NT2/D1 (cell line): ENCODE measurements at regions not wholly inside any gene's neighbourhood (a gene's known extent, or its start where the extent isn't known, plus 50 kb on each side); places are given as distances from the start of the nearest gene placed in this dataset.

Experiments used
- DNase-seq: peaks from one replicate; pipeline ENCODE4 v3.0.0-alpha.2; 2011; ENCODE audit warnings: low read depth, low spot score
- H3K27me3 ChIP-seq: 2 replicates; pipeline ENCODE4 v1.6.0; 2011; ENCODE audit warnings: mild to moderate bottlenecking; ENCODE audit not compliant: insufficient read length, insufficient read depth
- H3K36me3 ChIP-seq: 2 replicates; pipeline ENCODE4 v1.6.1; 2011; ENCODE audit warnings: mild to moderate bottlenecking, low read length, mixed read lengths; ENCODE audit not compliant: insufficient read depth, insufficient read length
- H3K4me1 ChIP-seq: 2 replicates; pipeline ENCODE4 v1.5.1; 2011; ENCODE audit not compliant: insufficient read depth, insufficient read length
- H3K4me3 ChIP-seq: 2 replicates; pipeline ENCODE4 v1.5.1; 2011; ENCODE audit warnings: low read depth; ENCODE audit not compliant: insufficient read length
- H3K9ac ChIP-seq: 2 replicates; pipeline ENCODE4 v1.6.0; 2011; ENCODE audit warnings: low read depth; ENCODE audit not compliant: insufficient read length
- H3K9me3 ChIP-seq: 2 replicates; pipeline ENCODE4 v1.5.1; 2011; ENCODE audit warnings: mild to moderate bottlenecking, low read length; ENCODE audit not compliant: insufficient read depth
- SUZ12 ChIP-seq: IDR thresholded peaks from 2 replicates; pipeline ENCODE4 v1.6.1; 2011; ENCODE audit not compliant: insufficient read length, insufficient read depth; ENCODE audit errors: extremely low read depth
- YY1 ChIP-seq: IDR thresholded peaks from 2 replicates; pipeline ENCODE4 v1.6.1; 2011; ENCODE audit not compliant: insufficient read length, insufficient read depth
- ZNF274 ChIP-seq: IDR thresholded peaks from 2 replicates; pipeline ENCODE4 v1.6.1; 2011; ENCODE audit warnings: mild to moderate bottlenecking, low read depth, low read length

GRCh38 chr3:31278532-31278931 lies 254.2 kb upstream of the STT3B start:
- DNase-seq: no peak
- Histone ChIP-seq H3K9me3 (no peaks in the 10 kb centered on the region), H3K4me3 (no peak overlapping the region), H3K9ac (no peak overlapping the region), H3K36me3 (no peaks in the 10 kb centered on the region), H3K4me1 (no peaks in the 10 kb centered on the region), H3K27me3 (no peaks in the 10 kb centered on the region)
- TF ChIP-seq ZNF274 (no peak), SUZ12 (no peak), YY1 (no peak)

GRCh38 chr3:31284776-31285175 lies 247.9 kb upstream of the STT3B start:
- no peaks in the 10 kb centered on the region for H3K27me3 ChIP-seq
- H3K9me3 ChIP-seq: no peaks in the 10 kb centered on the region
- no peak for TF ChIP-seq SUZ12
- no peak for TF ChIP-seq YY1
- no peak for TF ChIP-seq ZNF274

DNA sequence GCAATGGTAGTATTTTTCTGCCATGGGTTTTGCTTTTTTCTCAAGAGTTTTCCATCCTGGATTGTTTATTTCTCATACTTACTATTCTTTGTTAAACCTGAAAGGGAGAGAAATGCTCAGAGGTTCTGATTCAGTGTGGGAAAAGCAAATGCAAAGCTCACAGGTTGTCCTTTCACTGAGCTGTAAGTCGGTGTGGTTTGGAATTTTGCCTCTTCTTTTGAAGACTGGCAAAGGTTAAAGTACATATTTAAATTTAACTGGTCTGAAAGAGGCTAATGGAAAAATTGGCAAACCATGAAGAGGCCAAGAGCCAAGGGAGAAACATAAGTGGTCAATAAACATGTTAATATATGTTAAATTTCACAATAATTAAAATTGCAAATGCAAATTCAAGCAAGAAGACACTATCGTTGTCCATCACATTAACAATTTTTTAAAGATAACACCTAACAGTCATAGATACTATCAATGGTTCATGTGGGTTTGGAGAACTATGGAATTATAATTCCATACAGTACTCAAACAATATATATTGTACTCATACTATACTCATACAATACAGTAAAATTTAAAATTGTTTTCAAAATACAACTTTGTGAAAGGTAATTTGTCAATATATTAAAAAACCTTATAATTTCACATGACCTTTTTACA lies 246.8 kb upstream of the STT3B start:
- no peaks in the 10 kb centered on the region for H3K36me3 ChIP-seq
- no peaks in the 10 kb centered on the region for H3K9me3 ChIP-seq
- no peak for DNase-seq
- H3K4me1 ChIP-seq: peaks cover 4% of the 10 kb centered on the region
- H3K9ac ChIP-seq: no peak overlapping the region
- H3K27me3 ChIP-seq: no peaks in the 10 kb centered on the region
- no peak for TF ChIP-seq SUZ12
- TF ChIP-seq ZNF274: no peak
- TF ChIP-seq YY1: no peak
- H3K4me3 ChIP-seq: no peak overlapping the region

More at GRCh38 chr3:31284776-31285175, 247.9 kb upstream of the STT3B start:
- no peak overlapping the region for H3K4me3 ChIP-seq
- H3K9ac ChIP-seq: no peak overlapping the region
- DNase-seq: no peak
- peaks cover 4% of the 10 kb centered on the region for H3K4me1 ChIP-seq
- H3K36me3 ChIP-seq: no peaks in the 10 kb centered on the region

DNA sequence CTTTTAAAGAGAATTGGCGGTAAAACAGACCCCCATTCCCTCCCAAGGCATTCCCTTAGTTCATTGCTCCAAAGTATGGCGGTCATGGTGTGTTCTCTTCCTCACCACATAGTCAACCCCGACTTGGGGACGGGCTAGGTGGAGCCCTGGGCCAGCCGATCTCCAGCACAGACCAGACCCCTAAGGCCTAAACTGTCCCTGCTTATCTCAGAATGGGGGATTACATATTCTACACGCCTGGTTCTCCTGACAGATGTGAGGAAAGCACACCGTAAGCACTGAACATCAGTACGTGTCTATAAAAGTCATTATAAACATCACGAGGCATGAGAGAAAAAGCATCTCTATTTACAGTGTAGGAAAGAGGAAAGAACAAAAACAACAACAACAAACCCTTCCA lies 244.5 kb upstream of the STT3B start:
- Histone ChIP-seq H3K9me3 (no peaks in the 10 kb centered on the region), H3K36me3 (no peaks in the 10 kb centered on the region), H3K27me3 (no peaks in the 10 kb centered on the region), H3K4me1 (peaks cover 4% of the 10 kb centered on the region), H3K4me3 (no peak overlapping the region), H3K9ac (no peak overlapping the region)
- DNase-seq: no peak
- TF ChIP-seq SUZ12: no peak
- no peak for TF ChIP-seq YY1
- TF ChIP-seq ZNF274: no peak

DNA sequence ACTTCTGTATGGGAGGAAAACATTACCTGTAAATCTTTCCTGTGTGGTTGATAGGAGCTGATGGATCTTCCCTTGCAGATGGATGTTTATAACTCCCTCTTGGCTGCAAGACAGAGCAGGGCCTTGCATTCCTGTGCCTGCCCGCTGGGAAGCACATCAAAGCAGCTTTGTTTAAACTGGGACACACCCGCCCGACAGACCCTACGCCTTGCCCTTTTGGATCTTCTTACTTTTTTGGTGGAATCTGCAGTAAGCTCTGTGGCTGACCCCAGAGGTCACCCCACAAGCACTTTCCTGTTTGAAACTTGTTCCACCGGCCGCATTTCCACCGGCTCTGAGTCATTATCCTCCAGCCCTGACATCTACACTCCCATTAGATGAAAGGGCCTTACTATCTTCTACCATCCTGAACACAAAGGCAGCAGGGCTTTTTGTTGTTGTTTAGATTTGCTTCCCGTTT lies 244.1 kb upstream of the STT3B start:
- no peaks in the 10 kb centered on the region for H3K36me3 ChIP-seq
- no peaks in the 10 kb centered on the region for H3K27me3 ChIP-seq
- H3K9ac ChIP-seq: no peak overlapping the region
- no peak overlapping the region for H3K4me3 ChIP-seq
- TF ChIP-seq SUZ12 (no peak), ZNF274 (no peak), YY1 (no peak)
- peak; percentile 63 for DNase-seq
- peaks cover 4% of the 10 kb centered on the region for H3K4me1 ChIP-seq
- H3K9me3 ChIP-seq: no peaks in the 10 kb centered on the region

DNA sequence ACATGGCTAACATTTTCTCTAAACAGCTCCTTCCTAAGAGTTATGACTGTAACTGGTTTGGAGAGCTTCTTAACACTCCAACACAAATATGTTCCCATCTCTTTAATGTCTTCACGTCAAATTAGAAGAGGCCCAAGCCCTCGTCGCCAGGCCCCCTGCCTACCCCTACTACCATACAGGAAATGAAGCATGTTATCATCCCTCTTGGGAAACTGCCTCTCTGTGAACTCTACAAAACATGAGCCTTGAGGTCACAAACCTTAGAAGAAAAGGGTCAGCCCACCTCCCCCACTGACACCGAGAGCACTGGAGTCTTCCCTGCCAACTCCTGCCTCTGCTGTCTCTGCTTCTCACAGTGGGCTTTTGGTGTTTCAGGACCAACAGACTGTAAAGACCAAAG lies 243.1 kb upstream of the STT3B start:
- no peak for DNase-seq
- Histone ChIP-seq H3K9me3 (no peaks in the 10 kb centered on the region), H3K4me3 (no peak overlapping the region), H3K36me3 (no peaks in the 10 kb centered on the region), H3K4me1 (peaks cover 4% of the 10 kb centered on the region), H3K27me3 (no peaks in the 10 kb centered on the region), H3K9ac (no peak overlapping the region)
- TF ChIP-seq SUZ12 (no peak), ZNF274 (no peak), YY1 (no peak)

GRCh38 chr3:31290046-31290445 lies 242.7 kb upstream of the STT3B start:
- Histone ChIP-seq H3K4me1 (peaks cover 4% of the 10 kb centered on the region), H3K36me3 (no peaks in the 10 kb centered on the region), H3K4me3 (no peak overlapping the region), H3K9ac (no peak overlapping the region), H3K9me3 (no peaks in the 10 kb centered on the region), H3K27me3 (no peaks in the 10 kb centered on the region)
- TF ChIP-seq SUZ12 (no peak), ZNF274 (no peak), YY1 (no peak)
- no peak for DNase-seq

GRCh38 chr3:31291818-31292217 lies 240.9 kb upstream of the STT3B start:
- H3K4me1 ChIP-seq: peaks cover 4% of the 10 kb centered on the region

More at GRCh38 chr3:31291818-31292217, 240.9 kb upstream of the STT3B start:
- Histone ChIP-seq H3K27me3 (no peaks in the 10 kb centered on the region), H3K9me3 (no peaks in the 10 kb centered on the region), H3K36me3 (no peaks in the 10 kb centered on the region), H3K4me3 (no peak overlapping the region), H3K9ac (no peak overlapping the region)
- DNase-seq: no peak
- TF ChIP-seq SUZ12: no peak
- no peak for TF ChIP-seq ZNF274
- no peak for TF ChIP-seq YY1
